Stimulated activated naive B cell treated with anti-CD40 and anti-IgM and Interleukin-4, amounts not matched to agents 10 μg/mL and 1 μg/mL and 100 μg/mL, for 72 hours (primary cell): ENCODE measurements at regions not wholly inside any gene's neighbourhood (a gene's known extent, or its start where the extent isn't known, plus 50 kb on each side); places are given as distances from the start of the nearest gene placed in this dataset.

Source experiments
- ATAC-seq, 2 donors: fragments of 150-1000 bp; cut with Tn5 transposase; replicated peaks; 2 replicates each; pipeline ENCODE4 v1.10.0; 2021; ENCODE audit warnings: moderate library complexity in 1 of 2
- DNase-seq: peaks from one replicate; pipeline ENCODE4 v3.0.0; 2021
- H3K27ac Mint-ChIP-seq: one replicate; pipeline ENCODE4 v1.8.0; 2022; ENCODE audit warnings: mild to moderate bottlenecking, mixed read lengths
- H3K27me3 Mint-ChIP-seq, 2 donors: one replicate each; pipeline ENCODE4 v1.8.0; 2022; ENCODE audit warnings: mixed read lengths in 2 of 2
- H3K36me3 Mint-ChIP-seq, 2 donors: one replicate each; pipeline ENCODE4 v1.8.0; 2022; ENCODE audit warnings: mixed read lengths in 2 of 2, mild to moderate bottlenecking in 1 of 2
- H3K4me1 Mint-ChIP-seq, 2 donors: one replicate each; pipeline ENCODE4 v1.8.0; 2022; ENCODE audit warnings: mixed read lengths in 2 of 2, mild to moderate bottlenecking in 1 of 2
- H3K4me3 Mint-ChIP-seq, 2 donors: one replicate each; pipeline ENCODE4 v1.8.0; 2022; ENCODE audit warnings: mild to moderate bottlenecking in 2 of 2, mixed read lengths in 2 of 2, moderate library complexity in 1 of 2
- H3K9me3 Mint-ChIP-seq, 2 donors: one replicate each; pipeline ENCODE4 v1.8.0; 2022; ENCODE audit warnings: mixed read lengths in 2 of 2, mild to moderate bottlenecking in 1 of 2

- H3K9me3 Mint-ChIP-seq = peaks cover 0 to 3% of the 10 kb centered on the region in 2 donors
Measured at GRCh38 chr9:73531658-73532057, 380.0 kb downstream of the ANXA1 start.

GRCh38 chr9:73532985-73533384 lies 381.3 kb downstream of the ANXA1 start:
- no peaks in the 10 kb centered on the region for H3K36me3 Mint-ChIP-seq

More at GRCh38 chr9:73531658-73532057, 380.0 kb downstream of the ANXA1 start:
- H3K36me3 Mint-ChIP-seq = no peaks in the 10 kb centered on the region
- H3K27ac Mint-ChIP-seq = no peak overlapping the region
- no peak for DNase-seq
- H3K4me1 Mint-ChIP-seq = no peaks in the 10 kb centered on the region
- ATAC-seq = no peak
- H3K27me3 Mint-ChIP-seq = no peaks in the 10 kb centered on the region
- no peak overlapping the region for H3K4me3 Mint-ChIP-seq

DNA sequence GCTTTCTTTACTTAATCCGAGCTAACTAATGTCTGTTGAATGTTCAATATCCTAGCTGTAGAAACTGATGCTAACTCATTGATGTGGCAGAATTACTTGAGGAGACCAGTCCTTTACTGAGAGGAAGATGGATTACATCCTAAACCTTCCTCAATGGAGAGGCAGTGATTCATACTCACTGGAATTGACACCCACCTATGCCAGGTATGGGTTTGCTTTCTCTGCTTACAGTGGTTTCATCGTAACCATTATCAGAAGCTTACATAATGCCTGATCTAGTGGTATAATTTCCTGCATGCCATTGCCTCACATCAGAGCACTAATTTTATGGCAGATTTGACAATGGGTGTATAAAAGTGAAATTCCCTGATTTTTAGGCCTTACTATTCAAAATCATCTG lies 384.7 kb downstream of the ANXA1 start:
- ATAC-seq (no peak), DNase-seq (no peak)
- Mint-ChIP-seq H3K27ac (no peak overlapping the region), H3K36me3 (no peaks in the 10 kb centered on the region), H3K4me1 (no peaks in the 10 kb centered on the region), H3K27me3 (no peaks in the 10 kb centered on the region), H3K9me3 (no peaks in the 10 kb centered on the region), H3K4me3 (no peak overlapping the region)

More at GRCh38 chr9:73532985-73533384, 381.3 kb downstream of the ANXA1 start:
- Mint-ChIP-seq H3K9me3 (no peaks in the 10 kb centered on the region), H3K27me3 (no peaks in the 10 kb centered on the region), H3K4me3 (no peak overlapping the region), H3K27ac (no peak overlapping the region), H3K4me1 (no peaks in the 10 kb centered on the region)
- no peak for DNase-seq
- ATAC-seq = no peak

DNA sequence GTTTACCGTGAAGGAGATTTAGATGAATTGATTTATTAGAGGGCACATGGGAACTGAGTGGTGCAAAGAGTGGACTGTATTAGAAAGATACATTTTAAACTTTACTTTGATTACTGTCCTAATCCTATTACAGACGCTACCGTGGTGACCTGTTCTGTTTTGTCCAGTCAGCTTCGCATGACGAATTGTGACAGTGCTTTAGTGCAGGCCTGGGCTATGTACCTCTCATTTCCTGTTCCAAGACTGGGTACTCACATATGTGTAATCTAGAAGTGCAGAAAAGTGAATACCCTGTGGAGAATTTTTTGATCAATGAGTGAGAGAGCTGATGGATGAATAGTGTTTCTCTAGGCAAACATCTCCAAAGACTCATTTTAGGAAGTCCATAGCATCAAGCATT lies 385.9 kb downstream of the ANXA1 start:
- Mint-ChIP-seq H3K27ac (no peak overlapping the region), H3K36me3 (no peaks in the 10 kb centered on the region), H3K9me3 (no peaks in the 10 kb centered on the region), H3K4me1 (no peaks in the 10 kb centered on the region), H3K4me3 (no peak overlapping the region), H3K27me3 (no peaks in the 10 kb centered on the region)
- no peak for DNase-seq
- ATAC-seq = no peak

- H3K4me1 Mint-ChIP-seq = no peaks in the 10 kb centered on the region
- no peaks in the 10 kb centered on the region for H3K36me3 Mint-ChIP-seq
- no peak overlapping the region for H3K27ac Mint-ChIP-seq
- H3K4me3 Mint-ChIP-seq = no peak overlapping the region
- DNase-seq (no peak), ATAC-seq (no peak)
- no peaks in the 10 kb centered on the region for H3K9me3 Mint-ChIP-seq
- no peaks in the 10 kb centered on the region for H3K27me3 Mint-ChIP-seq
Measured at GRCh38 chr9:73539881-73540390, 388.3 kb downstream of the ANXA1 start.

GRCh38 chr9:73541923-73542322 lies 390.3 kb downstream of the ANXA1 start:
- no peaks in the 10 kb centered on the region for H3K9me3 Mint-ChIP-seq
- no peak overlapping the region for H3K4me3 Mint-ChIP-seq
- no peaks in the 10 kb centered on the region for H3K27me3 Mint-ChIP-seq
- ATAC-seq (no peak), DNase-seq (no peak)
- H3K4me1 Mint-ChIP-seq = no peaks in the 10 kb centered on the region
- no peaks in the 10 kb centered on the region for H3K36me3 Mint-ChIP-seq
- no peak overlapping the region for H3K27ac Mint-ChIP-seq

GRCh38 chr9:73543727-73544126 lies 392.1 kb downstream of the ANXA1 start:
- H3K36me3 Mint-ChIP-seq = no peaks in the 10 kb centered on the region
- ATAC-seq (no peak), DNase-seq (no peak)
- no peaks in the 10 kb centered on the region for H3K4me1 Mint-ChIP-seq
- H3K9me3 Mint-ChIP-seq = no peaks in the 10 kb centered on the region
- H3K4me3 Mint-ChIP-seq = no peak overlapping the region
- H3K27ac Mint-ChIP-seq = no peak overlapping the region
- H3K27me3 Mint-ChIP-seq = no peaks in the 10 kb centered on the region

DNA sequence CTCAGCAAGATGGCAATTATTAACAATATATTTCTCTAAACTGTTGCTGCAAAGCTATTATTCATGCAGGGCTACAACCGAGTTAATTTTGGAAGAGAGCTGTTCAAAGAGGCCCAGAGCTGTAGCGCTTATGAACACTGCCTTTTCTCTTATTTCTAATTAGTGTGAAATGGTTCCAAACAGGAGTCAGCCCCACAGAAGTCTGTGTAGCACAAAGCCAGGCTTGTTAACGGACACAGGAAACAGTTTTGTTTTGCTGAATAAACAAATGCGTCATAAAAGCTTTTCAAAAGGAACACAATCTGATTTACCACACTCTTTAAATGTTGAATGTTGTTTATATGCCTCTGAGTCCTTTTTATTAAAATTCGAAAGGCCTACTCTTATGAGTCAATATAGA lies 396.5 kb downstream of the ANXA1 start:
- no peak overlapping the region for H3K27ac Mint-ChIP-seq
- no peaks in the 10 kb centered on the region for H3K4me1 Mint-ChIP-seq
- no peaks in the 10 kb centered on the region for H3K9me3 Mint-ChIP-seq
- no peaks in the 10 kb centered on the region for H3K27me3 Mint-ChIP-seq
- no peaks in the 10 kb centered on the region for H3K36me3 Mint-ChIP-seq
- DNase-seq (no peak), ATAC-seq (no peak)
- H3K4me3 Mint-ChIP-seq = no peak overlapping the region

DNA sequence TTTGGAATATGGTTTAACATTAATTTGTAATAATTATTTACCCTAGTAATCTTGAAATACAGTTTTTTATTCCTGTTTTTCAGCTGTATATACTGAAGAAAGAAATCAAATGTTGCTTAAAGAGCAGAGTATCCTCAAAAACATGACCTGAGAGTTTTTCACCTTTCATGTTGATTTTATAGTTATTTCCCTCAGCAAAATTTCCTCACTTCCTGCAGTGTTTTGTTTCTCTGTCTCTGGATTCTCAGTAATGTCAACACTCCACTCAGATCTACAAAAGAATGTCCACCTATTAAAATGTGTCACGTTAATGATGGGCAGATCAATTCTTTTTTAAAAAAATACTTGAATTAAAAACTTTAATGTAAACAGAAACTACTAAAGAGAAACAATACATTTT lies 398.3 kb downstream of the ANXA1 start:
- Mint-ChIP-seq H3K36me3 (no peaks in the 10 kb centered on the region), H3K27ac (no peak overlapping the region), H3K4me1 (no peaks in the 10 kb centered on the region), H3K9me3 (no peaks in the 10 kb centered on the region), H3K27me3 (no peaks in the 10 kb centered on the region), H3K4me3 (no peak overlapping the region)
- ATAC-seq = no peak
- no peak for DNase-seq

- Mint-ChIP-seq H3K27me3 (no peaks in the 10 kb centered on the region), H3K9me3 (no peaks in the 10 kb centered on the region), H3K4me1 (no peaks in the 10 kb centered on the region), H3K27ac (no peak overlapping the region), H3K36me3 (no peaks in the 10 kb centered on the region), H3K4me3 (no peak overlapping the region)
- DNase-seq = no peak
- no peak for ATAC-seq
Measured at GRCh38 chr9:73553295-73553694, 401.6 kb downstream of the ANXA1 start.

- ATAC-seq = no peak
- Mint-ChIP-seq H3K4me1 (no peaks in the 10 kb centered on the region), H3K9me3 (peaks cover 0 to 2% of the 10 kb centered on the region in 2 donors), H3K4me3 (no peak overlapping the region), H3K36me3 (no peaks in the 10 kb centered on the region), H3K27me3 (no peaks in the 10 kb centered on the region), H3K27ac (no peak overlapping the region)
- no peak for DNase-seq
Measured at GRCh38 chr9:73558471-73558870, 406.8 kb downstream of the ANXA1 start.

- DNase-seq (no peak), ATAC-seq (no peak)
- no peak overlapping the region for H3K4me3 Mint-ChIP-seq
- no peaks in the 10 kb centered on the region for H3K36me3 Mint-ChIP-seq
- H3K9me3 Mint-ChIP-seq = peaks cover 0 to 3% of the 10 kb centered on the region in 2 donors
- H3K27me3 Mint-ChIP-seq = no peaks in the 10 kb centered on the region
- H3K27ac Mint-ChIP-seq = no peak overlapping the region
- no peaks in the 10 kb centered on the region for H3K4me1 Mint-ChIP-seq
Measured at GRCh38 chr9:73565026-73565425, 413.4 kb downstream of the ANXA1 start.

DNA sequence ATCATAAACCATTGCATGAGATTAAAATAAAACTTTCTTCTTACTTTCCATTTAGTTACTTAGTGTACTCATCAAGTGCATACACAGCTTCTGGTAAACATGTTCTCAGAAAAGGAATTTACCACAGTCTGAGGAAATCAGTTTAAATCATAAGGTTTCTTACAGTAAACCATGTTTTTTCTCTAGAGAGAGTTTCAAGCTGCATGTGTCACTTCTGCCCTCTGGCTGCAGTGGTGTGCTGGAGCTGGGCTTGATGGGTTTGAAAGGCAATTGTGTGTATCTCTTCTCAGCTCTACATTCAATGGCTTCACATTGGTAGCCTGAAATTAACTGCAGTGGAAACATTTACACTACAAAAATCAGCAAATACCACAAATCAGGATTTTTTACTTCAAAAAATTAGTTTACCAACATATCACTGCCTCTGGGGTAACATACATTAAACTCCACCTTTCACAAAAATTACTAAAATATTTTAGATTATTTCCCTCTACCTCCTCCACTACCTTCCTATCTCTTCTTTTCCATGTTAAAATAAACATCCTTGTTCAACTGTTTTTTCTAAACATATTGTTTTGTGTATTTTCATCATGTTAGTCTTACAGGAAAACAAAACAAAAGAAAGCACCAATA lies 414.3 kb downstream of the ANXA1 start:
- Mint-ChIP-seq H3K27me3 (no peaks in the 10 kb centered on the region), H3K36me3 (no peaks in the 10 kb centered on the region), H3K27ac (no peak overlapping the region), H3K4me1 (no peaks in the 10 kb centered on the region), H3K9me3 (peaks cover 0 to 3% of the 10 kb centered on the region in 2 donors), H3K4me3 (no peak overlapping the region)
- DNase-seq = no peak
- no peak for ATAC-seq

DNA sequence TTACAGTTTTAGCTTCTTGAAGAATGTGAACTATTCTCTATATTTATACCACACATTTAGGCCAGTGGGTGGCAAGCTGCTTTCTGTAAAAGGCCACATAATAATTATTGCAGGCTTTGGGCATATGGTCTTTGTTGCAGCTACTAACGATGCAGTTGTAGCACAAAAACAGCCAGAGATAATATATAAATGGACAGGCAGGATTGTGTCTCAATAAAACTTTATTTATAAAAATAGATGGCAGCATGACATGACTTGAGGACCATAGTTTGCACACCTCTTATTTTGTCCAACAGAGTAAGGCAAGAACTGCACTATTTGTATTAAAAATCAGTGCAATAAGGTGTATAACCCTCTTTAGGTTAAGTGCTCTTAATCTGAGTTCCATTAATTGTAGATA lies 415.0 kb downstream of the ANXA1 start:
- no peak for DNase-seq
- no peak for ATAC-seq
- H3K27ac Mint-ChIP-seq = no peak overlapping the region
- H3K27me3 Mint-ChIP-seq = no peaks in the 10 kb centered on the region
- H3K4me1 Mint-ChIP-seq = no peaks in the 10 kb centered on the region
- H3K9me3 Mint-ChIP-seq = peaks cover 0 to 3% of the 10 kb centered on the region in 2 donors
- H3K36me3 Mint-ChIP-seq = no peaks in the 10 kb centered on the region
- H3K4me3 Mint-ChIP-seq = no peak overlapping the region

- no peak overlapping the region for H3K27ac Mint-ChIP-seq
- ATAC-seq (no peak), DNase-seq (no peak)
- H3K4me1 Mint-ChIP-seq = no peaks in the 10 kb centered on the region
- H3K4me3 Mint-ChIP-seq = no peak overlapping the region
- H3K36me3 Mint-ChIP-seq = no peaks in the 10 kb centered on the region
- no peaks in the 10 kb centered on the region for H3K9me3 Mint-ChIP-seq
- H3K27me3 Mint-ChIP-seq = no peaks in the 10 kb centered on the region
Measured at GRCh38 chr9:73573235-73573634, 421.6 kb downstream of the ANXA1 start.
